Stimulated activated naive B cell treated with anti-CD40 and anti-IgM and Interleukin-4, amounts not matched to agents 10 μg/mL and 1 μg/mL and 100 μg/mL, for 72 hours (primary cell): ENCODE measurements at regions not wholly inside any gene's neighbourhood (a gene's known extent, or its start where the extent isn't known, plus 50 kb on each side); places are given as distances from the start of the nearest gene placed in this dataset.

ENCODE experiments used
- ATAC-seq, 2 donors: fragments of 150-1000 bp; cut with Tn5 transposase; replicated peaks; 2 replicates each; pipeline ENCODE4 v1.10.0; 2021; ENCODE audit warnings: moderate library complexity in 1 of 2
- DNase-seq: peaks from one replicate; pipeline ENCODE4 v3.0.0; 2021
- H3K27ac Mint-ChIP-seq: one replicate; pipeline ENCODE4 v1.8.0; 2022; ENCODE audit warnings: mild to moderate bottlenecking, mixed read lengths
- H3K27me3 Mint-ChIP-seq, 2 donors: one replicate each; pipeline ENCODE4 v1.8.0; 2022; ENCODE audit warnings: mixed read lengths in 2 of 2
- H3K36me3 Mint-ChIP-seq, 2 donors: one replicate each; pipeline ENCODE4 v1.8.0; 2022; ENCODE audit warnings: mixed read lengths in 2 of 2, mild to moderate bottlenecking in 1 of 2
- H3K4me1 Mint-ChIP-seq, 2 donors: one replicate each; pipeline ENCODE4 v1.8.0; 2022; ENCODE audit warnings: mixed read lengths in 2 of 2, mild to moderate bottlenecking in 1 of 2
- H3K4me3 Mint-ChIP-seq, 2 donors: one replicate each; pipeline ENCODE4 v1.8.0; 2022; ENCODE audit warnings: mild to moderate bottlenecking in 2 of 2, mixed read lengths in 2 of 2, moderate library complexity in 1 of 2
- H3K9me3 Mint-ChIP-seq, 2 donors: one replicate each; pipeline ENCODE4 v1.8.0; 2022; ENCODE audit warnings: mixed read lengths in 2 of 2, mild to moderate bottlenecking in 1 of 2

DNA sequence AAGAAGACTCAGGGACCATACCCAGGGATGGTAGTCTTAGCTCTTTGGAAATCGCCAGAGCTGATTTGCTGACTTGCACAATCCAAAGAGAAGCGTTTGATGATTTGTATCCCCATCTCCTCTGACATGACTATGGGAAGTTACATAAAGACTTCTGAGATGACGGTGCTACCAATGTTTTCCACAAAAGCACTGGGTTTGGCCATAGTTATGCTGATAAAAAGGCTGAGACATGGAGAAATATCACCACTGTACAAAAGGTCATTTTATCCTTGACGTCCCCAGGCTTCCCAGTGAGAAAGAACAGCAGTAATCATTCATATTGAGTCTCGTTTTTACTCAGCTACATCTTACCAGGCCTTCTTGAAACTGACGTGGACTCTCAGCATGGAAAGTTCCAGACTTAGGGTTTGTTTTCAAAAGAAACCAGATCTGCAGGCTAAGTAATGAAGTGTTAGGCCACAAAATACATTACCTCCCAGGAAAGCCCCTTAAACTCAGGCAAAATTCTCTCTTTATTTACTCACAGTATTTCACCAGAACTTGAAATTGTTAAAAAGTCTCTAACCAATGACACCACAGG, 370.3 kb upstream of the JARID2 start:
- H3K9me3 Mint-ChIP-seq, result peaks cover 3 to 4% of the 10 kb centered on the region in 2 donors
- peaks cover 0 to 10% of the 10 kb centered on the region in 2 donors for H3K36me3 Mint-ChIP-seq
- peak; percentile 71 for DNase-seq
- peaks cover 44 to 80% of the 10 kb centered on the region in 2 donors for H3K4me1 Mint-ChIP-seq
- H3K27me3 Mint-ChIP-seq, result no peaks in the 10 kb centered on the region
- peak overlapping the region; percentile 93 for H3K27ac Mint-ChIP-seq
- peak overlapping the region in 1 of 2 donors; percentile 40 for H3K4me3 Mint-ChIP-seq
- peak; percentile 73 to 75 for ATAC-seq

- Mint-ChIP-seq H3K9me3 (peaks cover 3 to 4% of the 10 kb centered on the region in 2 donors), H3K4me1 (peaks cover 49 to 76% of the 10 kb centered on the region in 2 donors), H3K27me3 (no peaks in the 10 kb centered on the region), H3K27ac (peak overlapping the region; percentile 93), H3K4me3 (peak overlapping the region; percentile 37 to 73), H3K36me3 (peaks cover 0 to 10% of the 10 kb centered on the region in 2 donors)
- ATAC-seq (peak; percentile 75 to 77), DNase-seq (peak; percentile 75)
Measured at GRCh38 chr6:14876778-14877613, 368.9 kb upstream of the JARID2 start.

- H3K4me3 Mint-ChIP-seq, result peak overlapping the region; percentile 22 to 43
- peaks cover 3 to 4% of the 10 kb centered on the region in 2 donors for H3K9me3 Mint-ChIP-seq
- peaks cover 52 to 77% of the 10 kb centered on the region in 2 donors for H3K4me1 Mint-ChIP-seq
- H3K27ac Mint-ChIP-seq, result peak overlapping the region; percentile 92
- H3K27me3 Mint-ChIP-seq, result no peaks in the 10 kb centered on the region
- H3K36me3 Mint-ChIP-seq, result peaks cover 0 to 10% of the 10 kb centered on the region in 2 donors
- DNase-seq (no peak), ATAC-seq (no peak)
Measured at GRCh38 chr6:14877758-14878157, 368.1 kb upstream of the JARID2 start.

DNA sequence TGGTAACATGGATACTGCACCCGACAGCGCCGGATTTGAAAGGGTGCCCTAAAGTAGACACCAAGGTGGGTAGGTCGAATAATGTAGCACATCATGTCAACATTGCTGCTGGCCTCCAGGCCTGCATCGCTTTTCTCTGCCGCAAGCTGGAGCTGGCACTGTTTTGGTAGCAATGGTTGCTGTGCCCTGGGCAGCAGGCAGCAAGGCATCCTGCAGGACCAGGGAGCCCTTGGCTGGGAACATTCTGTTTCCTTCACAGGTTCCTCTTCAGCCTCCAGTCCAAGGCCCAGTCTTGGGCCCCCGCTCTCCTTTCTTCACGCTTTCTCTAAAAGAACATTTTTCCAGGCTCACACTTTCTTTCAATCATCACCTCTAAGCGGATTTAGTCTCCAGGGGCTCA, 365.8 kb upstream of the JARID2 start:
- Mint-ChIP-seq H3K4me1 (peaks cover 52 to 76% of the 10 kb centered on the region in 2 donors), H3K4me3 (no peak overlapping the region), H3K27me3 (no peaks in the 10 kb centered on the region), H3K9me3 (peaks cover 3 to 4% of the 10 kb centered on the region in 2 donors), H3K36me3 (peaks cover 0 to 10% of the 10 kb centered on the region in 2 donors), H3K27ac (peak overlapping the region; percentile 52)
- no peak for ATAC-seq
- DNase-seq, result no peak

DNA sequence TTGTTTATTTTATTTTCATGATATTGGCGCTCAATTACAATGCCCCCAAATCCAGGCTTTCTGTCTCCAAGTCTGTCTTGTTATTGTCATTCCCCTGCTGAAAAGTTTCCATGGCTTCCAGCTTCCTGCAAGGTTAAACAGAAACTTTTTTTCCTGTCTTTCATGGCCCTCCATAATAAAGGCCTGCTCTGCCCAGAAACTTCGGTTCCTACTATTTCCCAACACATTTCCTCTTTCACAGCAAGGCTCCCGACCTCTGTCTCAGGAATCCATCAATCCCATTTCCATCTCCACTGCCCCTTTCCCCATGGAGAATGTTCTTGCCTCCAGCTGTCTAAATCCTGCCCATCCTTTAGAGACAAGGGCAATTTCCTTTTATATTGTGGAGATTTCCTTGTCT, 365.2 kb upstream of the JARID2 start:
- peaks cover 49 to 76% of the 10 kb centered on the region in 2 donors for H3K4me1 Mint-ChIP-seq
- H3K27ac Mint-ChIP-seq, result peak overlapping the region; percentile 43
- H3K27me3 Mint-ChIP-seq, result no peaks in the 10 kb centered on the region
- DNase-seq (no peak), ATAC-seq (no peak)
- peaks cover 3 to 4% of the 10 kb centered on the region in 2 donors for H3K9me3 Mint-ChIP-seq
- peaks cover 0 to 7% of the 10 kb centered on the region in 2 donors for H3K36me3 Mint-ChIP-seq
- no peak overlapping the region for H3K4me3 Mint-ChIP-seq

GRCh38 chr6:14881398-14881797, 364.5 kb upstream of the JARID2 start:
- Mint-ChIP-seq H3K4me1 (peaks cover 48 to 73% of the 10 kb centered on the region in 2 donors), H3K9me3 (peaks cover 3 to 4% of the 10 kb centered on the region in 2 donors), H3K4me3 (no peak overlapping the region), H3K27me3 (no peaks in the 10 kb centered on the region), H3K36me3 (peaks cover 0 to 7% of the 10 kb centered on the region in 2 donors), H3K27ac (no peak overlapping the region)
- no peak for DNase-seq
- ATAC-seq, result no peak

DNA sequence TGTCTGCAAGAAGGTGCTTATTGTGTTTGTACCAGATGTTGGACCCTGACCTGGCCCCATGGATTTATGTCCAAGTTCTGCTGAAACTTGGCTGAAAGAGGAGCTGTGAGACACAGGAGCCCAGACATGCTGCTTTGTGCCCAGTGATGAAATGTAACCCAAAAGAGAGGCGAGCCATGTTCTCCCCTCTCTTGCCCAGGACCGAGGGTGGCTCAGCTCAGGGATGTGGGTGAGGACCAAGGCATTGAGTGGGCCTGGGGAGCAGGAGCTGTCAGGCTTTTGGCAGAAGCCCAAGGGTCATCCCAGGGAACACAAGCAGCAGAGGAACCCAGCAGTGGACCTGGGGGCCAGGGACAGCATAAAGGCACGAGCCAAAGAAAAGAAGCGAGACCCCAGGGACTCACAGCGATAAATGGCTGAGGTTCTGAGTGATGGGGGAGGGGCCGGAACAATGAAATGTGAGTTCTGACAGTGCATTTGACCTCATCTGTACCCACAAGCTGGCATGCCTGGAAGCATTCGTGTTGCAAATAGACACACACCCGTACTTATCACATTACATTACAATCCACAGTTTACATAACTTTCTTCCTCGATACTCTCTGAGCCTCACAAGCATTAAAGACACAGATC, 363.4 kb upstream of the JARID2 start:
- Mint-ChIP-seq H3K36me3 (peaks cover 0 to 3% of the 10 kb centered on the region in 2 donors), H3K4me1 (peaks cover 46 to 62% of the 10 kb centered on the region in 2 donors), H3K9me3 (no peaks in the 10 kb centered on the region), H3K4me3 (no peak overlapping the region), H3K27ac (peak overlapping the region; percentile 11), H3K27me3 (no peaks in the 10 kb centered on the region)
- DNase-seq (no peak), ATAC-seq (no peak)

DNA sequence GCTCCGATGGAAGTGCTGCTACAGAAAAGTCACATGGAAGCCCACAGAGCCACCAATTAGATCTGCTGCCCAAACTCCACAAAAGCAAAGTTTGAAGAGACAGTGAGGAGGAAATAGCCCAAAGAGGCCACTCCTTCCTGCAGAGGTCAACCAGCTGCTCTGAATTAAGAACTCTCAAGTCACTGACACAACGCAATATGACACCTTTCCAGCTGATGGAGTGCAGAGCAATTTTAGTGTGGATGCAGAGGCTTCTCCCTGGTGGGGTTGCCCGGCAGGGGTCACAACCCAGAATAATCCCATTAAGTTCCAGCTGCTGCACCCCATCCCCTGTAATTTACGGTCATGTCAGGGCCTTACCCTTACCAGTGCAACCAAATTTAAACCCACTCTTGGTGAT, 361.9 kb upstream of the JARID2 start:
- no peak for ATAC-seq
- no peaks in the 10 kb centered on the region for H3K36me3 Mint-ChIP-seq

GRCh38 chr6:14885498-14885897, 360.4 kb upstream of the JARID2 start:
- ATAC-seq, result peak; percentile 72 to 84
- H3K27ac Mint-ChIP-seq, result no peak overlapping the region
- H3K9me3 Mint-ChIP-seq, result peaks cover 3 to 4% of the 10 kb centered on the region in 2 donors
- peaks cover 4% of the 10 kb centered on the region in 2 donors for H3K36me3 Mint-ChIP-seq
- DNase-seq, result no peak
- H3K27me3 Mint-ChIP-seq, result no peaks in the 10 kb centered on the region
- no peak overlapping the region for H3K4me3 Mint-ChIP-seq
- peaks cover 31 to 48% of the 10 kb centered on the region in 2 donors for H3K4me1 Mint-ChIP-seq

More for the DNA sequence above, 361.9 kb upstream of the JARID2 start:
- peaks cover 36 to 48% of the 10 kb centered on the region in 2 donors for H3K4me1 Mint-ChIP-seq
- DNase-seq, result no peak
- no peaks in the 10 kb centered on the region for H3K9me3 Mint-ChIP-seq
- no peak overlapping the region for H3K4me3 Mint-ChIP-seq
- no peaks in the 10 kb centered on the region for H3K27me3 Mint-ChIP-seq
- peak overlapping the region; percentile 65 for H3K27ac Mint-ChIP-seq

DNA sequence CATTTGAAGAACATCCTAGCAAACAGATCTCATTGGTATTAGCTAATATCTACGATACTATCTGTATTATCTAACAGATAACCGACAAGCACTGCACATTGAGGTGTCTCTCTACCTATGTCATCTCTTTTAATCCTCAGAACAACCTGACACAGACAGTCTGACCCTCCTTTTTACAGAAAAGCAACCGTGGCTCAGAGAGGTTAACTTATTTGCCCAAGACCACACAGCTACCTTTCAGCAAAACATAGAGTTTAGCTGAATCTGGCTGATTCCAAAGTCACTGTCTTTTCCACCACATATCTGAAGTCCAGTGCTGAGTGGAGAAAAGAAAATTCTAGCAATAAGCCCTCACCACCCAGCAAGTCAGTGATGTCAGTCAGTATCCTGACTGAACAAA, 358.7 kb upstream of the JARID2 start:
- H3K4me1 Mint-ChIP-seq, result peaks cover 25 to 48% of the 10 kb centered on the region in 2 donors
- H3K27ac Mint-ChIP-seq, result no peak overlapping the region
- H3K27me3 Mint-ChIP-seq, result no peaks in the 10 kb centered on the region
- H3K4me3 Mint-ChIP-seq, result no peak overlapping the region
- ATAC-seq, result no peak
- peaks cover 4% of the 10 kb centered on the region in 2 donors for H3K36me3 Mint-ChIP-seq
- DNase-seq, result no peak
- H3K9me3 Mint-ChIP-seq, result peaks cover 4 to 7% of the 10 kb centered on the region in 2 donors

DNA sequence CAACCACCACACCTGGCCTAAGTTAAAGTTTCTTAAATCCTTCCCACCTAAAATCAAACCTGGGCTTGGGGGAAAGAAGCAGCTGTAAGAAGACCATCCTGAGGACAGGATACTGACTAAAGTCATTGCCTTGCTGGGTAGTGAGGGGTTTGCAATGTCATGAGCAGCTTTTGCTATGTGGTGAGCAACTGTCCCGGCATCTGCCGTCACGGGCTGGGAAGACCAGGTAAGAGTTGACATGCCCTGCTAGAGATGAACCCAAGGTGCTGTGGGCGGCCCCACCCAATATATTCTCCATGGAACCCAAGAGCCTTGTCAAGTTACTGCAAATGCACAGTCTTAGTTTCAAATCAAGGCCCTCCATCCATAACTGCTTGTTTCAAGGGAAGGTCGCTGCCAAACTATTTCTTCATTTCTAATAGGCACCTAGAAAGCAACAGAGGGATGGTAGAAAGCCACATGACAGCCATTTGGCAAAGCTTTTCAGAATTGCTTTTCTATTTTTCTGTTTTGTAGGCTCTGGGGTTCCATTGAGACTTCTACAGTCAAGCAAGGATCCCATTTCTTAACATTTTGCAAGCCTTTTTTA, 357.8 kb upstream of the JARID2 start:
- DNase-seq (no peak), ATAC-seq (no peak)
- no peak overlapping the region for H3K27ac Mint-ChIP-seq
- no peaks in the 10 kb centered on the region for H3K27me3 Mint-ChIP-seq
- H3K9me3 Mint-ChIP-seq, result peaks cover 4 to 9% of the 10 kb centered on the region in 2 donors
- H3K4me1 Mint-ChIP-seq, result peaks cover 18 to 47% of the 10 kb centered on the region in 2 donors
- peaks cover 4% of the 10 kb centered on the region in 2 donors for H3K36me3 Mint-ChIP-seq
- H3K4me3 Mint-ChIP-seq, result no peak overlapping the region

GRCh38 chr6:14888575-14889000, 357.3 kb upstream of the JARID2 start:
- no peak for ATAC-seq
- peaks cover 18 to 43% of the 10 kb centered on the region in 2 donors for H3K4me1 Mint-ChIP-seq
- no peak overlapping the region for H3K27ac Mint-ChIP-seq

DNA sequence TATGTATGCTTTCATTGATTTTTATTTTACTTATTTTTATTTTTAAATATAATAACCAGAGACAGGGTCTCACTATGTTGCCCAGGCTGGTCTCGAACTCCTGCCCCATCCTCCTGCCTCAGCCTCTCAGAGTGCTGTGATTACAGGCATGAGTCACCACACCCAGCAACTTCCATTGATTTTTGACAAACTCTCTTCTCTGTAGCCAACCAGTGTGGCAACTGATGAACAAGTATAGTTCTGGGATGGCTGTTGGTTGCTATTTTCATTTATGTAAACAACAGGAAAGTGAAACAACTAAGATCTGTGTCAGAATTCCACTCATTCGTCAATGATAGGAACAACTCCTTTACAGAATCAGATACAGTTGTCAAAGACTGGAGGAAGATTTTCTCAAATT, 356.7 kb upstream of the JARID2 start:
- Mint-ChIP-seq H3K4me3 (no peak overlapping the region), H3K9me3 (peaks cover 8 to 11% of the 10 kb centered on the region in 2 donors), H3K27ac (no peak overlapping the region), H3K36me3 (peaks cover 4 to 7% of the 10 kb centered on the region in 2 donors), H3K4me1 (peaks cover 17 to 39% of the 10 kb centered on the region in 2 donors), H3K27me3 (no peaks in the 10 kb centered on the region)
- ATAC-seq (no peak), DNase-seq (no peak)

More at GRCh38 chr6:14888575-14889000, 357.3 kb upstream of the JARID2 start:
- no peak for DNase-seq
- Mint-ChIP-seq H3K4me3 (no peak overlapping the region), H3K27me3 (no peaks in the 10 kb centered on the region), H3K36me3 (peaks cover 4 to 5% of the 10 kb centered on the region in 2 donors), H3K9me3 (peaks cover 7 to 9% of the 10 kb centered on the region in 2 donors)
